H7 (cell line): ENCODE measurements at regions not wholly inside any gene's neighbourhood (a gene's known extent, or its start where the extent isn't known, plus 50 kb on each side); places are given as distances from the start of the nearest gene placed in this dataset.
A peak's percentile ranks its signal among the peaks of the same experiment; 100 is the strongest.

Source experiments
- DNase-seq: peaks from one replicate; pipeline ENCODE4 v3.0.0; 2012
- H3K27me3 ChIP-seq: 2 replicates; pipeline ENCODE4 v1.6.0; 2011; ENCODE audit warnings: mild to moderate bottlenecking, low read length; ENCODE audit not compliant: control insufficient read depth, insufficient read depth
- H3K36me3 ChIP-seq: replicated peaks from 2 replicates; pipeline ENCODE4 v1.5.1; 2011; ENCODE audit warnings: low read length; ENCODE audit not compliant: control insufficient read depth, insufficient read depth
- H3K4me3 ChIP-seq: 2 replicates; pipeline ENCODE4 v1.5.1; 2011; ENCODE audit warnings: low read depth, mild to moderate bottlenecking, control low read depth, low read length, moderate library complexity; ENCODE audit not compliant: insufficient read depth

DNA sequence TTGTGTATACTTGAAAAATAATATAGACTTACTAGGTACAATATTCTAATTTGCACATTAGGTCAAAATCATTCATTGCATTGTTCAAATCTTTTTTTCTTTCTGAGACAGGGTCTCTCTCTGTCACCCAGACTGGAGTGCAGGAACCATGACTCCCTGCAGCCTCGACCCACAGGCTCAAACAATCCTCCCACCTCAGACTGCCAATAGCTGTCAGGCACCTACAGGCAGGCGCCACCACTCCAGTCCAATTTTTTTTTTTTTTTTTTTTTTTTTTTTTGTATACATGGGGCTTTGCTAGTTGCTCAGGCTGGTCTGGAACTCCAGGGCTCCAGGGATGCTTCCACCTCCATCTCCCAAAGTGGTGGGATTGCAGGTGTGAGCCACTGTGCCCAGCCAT lies 656.9 kb downstream of the KCNT2 start:
- Histone ChIP-seq H3K4me3 (no peak overlapping the region), H3K27me3 (no peaks in the 10 kb centered on the region), H3K36me3 (no peaks in the 10 kb centered on the region)
- DNase-seq, result no peak

DNA sequence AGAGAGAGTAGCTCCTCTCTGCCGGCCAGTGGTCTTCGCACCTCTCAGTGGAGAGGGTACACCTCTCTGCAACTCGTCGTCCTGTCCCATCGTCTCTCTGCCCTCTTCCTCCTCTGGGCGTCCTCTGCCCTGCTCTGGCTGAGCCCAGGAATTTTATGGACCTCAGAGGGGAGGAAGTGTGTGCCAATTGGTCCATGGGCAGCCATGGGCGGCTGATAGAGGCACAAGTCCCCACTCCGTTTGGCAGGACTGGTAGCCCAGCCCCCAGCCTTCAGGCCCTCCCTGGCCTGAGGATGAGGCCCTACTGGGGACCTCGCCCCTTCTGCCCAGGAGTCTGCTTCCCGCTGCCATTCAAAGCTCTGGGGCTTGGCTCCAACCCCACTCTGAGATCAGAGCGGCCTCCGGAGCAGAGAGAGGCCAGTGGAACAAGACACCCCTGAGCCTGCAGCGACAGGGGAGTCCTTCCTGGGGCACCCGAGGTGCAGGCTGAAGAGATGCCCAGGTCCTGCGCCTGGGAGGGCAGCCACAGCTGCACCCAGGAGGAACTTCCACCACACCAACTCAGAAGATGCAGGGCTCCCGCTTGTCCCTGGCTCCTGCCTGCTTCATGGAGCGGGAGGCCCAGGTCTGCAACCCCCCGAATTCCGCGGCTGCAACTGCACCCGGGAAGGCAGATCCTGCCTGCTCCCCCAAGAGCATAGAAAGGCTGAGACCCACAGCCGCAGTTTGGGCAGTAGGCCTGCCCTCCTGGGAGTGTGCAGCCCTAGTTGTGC lies 659.9 kb downstream of the KCNT2 start:
- no peak for DNase-seq
- Histone ChIP-seq H3K27me3 (no peaks in the 10 kb centered on the region), H3K4me3 (no peak overlapping the region), H3K36me3 (no peaks in the 10 kb centered on the region)

DNA sequence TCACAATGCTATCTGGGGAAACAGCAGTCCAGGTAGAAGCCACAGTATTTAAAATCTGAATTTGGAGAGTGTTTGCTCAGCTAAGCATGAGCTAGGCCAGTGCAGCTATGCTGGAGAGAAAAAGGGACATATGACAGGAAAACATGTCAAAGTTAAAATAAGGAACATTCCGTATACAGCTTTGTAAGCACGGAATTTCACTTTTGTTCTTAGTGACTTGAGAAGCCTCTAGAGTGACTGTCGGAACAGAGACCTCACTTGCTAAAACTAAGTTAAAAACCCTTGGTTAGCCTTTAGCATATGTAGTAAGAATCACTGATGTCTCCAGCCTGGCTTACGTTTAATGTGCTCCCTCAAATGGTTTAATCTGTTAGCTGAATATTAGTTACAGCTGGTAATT lies 661.7 kb downstream of the KCNT2 start:
- H3K4me3 ChIP-seq, result no peak overlapping the region
- no peaks in the 10 kb centered on the region for H3K27me3 ChIP-seq
- no peaks in the 10 kb centered on the region for H3K36me3 ChIP-seq
- no peak for DNase-seq

DNA sequence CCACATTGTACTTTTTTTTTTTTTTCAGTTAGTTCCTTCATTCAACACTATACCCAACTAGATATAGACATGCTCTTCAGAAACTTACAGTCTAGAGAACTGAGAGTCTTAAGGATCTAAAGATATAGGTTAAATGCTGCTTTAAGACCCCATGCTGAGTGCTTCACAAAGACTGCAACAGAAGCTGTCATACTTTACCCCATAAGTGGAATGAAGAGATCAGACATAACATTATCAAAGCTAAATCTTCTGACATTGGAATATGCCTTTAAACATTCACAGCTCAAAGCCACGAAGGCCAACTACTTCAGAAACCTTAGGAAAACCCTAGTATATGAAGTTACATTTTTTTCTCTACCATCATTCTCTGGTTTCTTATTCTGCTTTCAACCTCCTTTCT lies 666.4 kb downstream of the KCNT2 start:
- Histone ChIP-seq H3K27me3 (no peaks in the 10 kb centered on the region), H3K36me3 (no peaks in the 10 kb centered on the region), H3K4me3 (no peak overlapping the region)
- no peak for DNase-seq

DNA sequence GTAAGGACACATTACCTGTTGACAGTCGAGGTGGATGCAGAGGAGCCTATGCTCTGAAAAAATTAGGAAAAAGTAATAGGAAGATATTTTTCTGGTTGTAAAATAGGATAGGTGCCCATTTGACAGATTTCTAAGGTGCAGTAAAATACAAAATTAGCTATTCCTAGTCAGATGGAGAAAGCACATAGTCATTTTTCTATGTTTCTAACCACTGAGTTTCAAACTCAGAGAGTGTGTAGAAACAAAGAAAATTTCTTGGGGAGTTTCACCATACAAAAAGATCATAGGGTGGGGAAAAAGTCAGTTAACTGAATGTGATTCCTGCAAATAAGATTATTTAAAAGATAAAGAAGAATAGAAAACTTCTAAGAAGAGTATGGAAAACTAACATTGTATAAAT lies 666.9 kb downstream of the KCNT2 start:
- no peaks in the 10 kb centered on the region for H3K36me3 ChIP-seq
- no peaks in the 10 kb centered on the region for H3K27me3 ChIP-seq
- DNase-seq, result no peak
- H3K4me3 ChIP-seq, result no peak overlapping the region

DNA sequence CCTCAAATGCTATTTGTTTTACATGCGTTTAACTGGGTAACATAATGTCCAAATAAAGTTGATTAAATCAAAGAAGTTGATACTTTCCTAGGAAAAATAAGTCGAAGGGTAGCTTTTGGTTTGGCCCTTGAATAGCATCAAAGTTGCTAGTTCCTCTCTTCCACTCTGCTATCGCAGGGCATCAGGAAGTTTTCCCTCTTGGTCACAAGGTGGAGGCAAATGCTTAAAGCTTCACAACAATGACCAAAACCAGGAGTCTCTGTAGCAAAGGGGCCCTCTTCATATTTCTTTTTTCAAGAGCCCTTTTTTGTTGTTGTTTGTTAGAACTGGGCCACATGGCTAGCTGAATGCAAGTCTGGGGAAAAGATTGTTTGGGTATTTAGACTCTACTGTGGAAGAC lies 668.4 kb downstream of the KCNT2 start:
- Histone ChIP-seq H3K4me3 (no peak overlapping the region), H3K27me3 (no peaks in the 10 kb centered on the region), H3K36me3 (no peaks in the 10 kb centered on the region)
- DNase-seq, result peak; percentile 28

DNA sequence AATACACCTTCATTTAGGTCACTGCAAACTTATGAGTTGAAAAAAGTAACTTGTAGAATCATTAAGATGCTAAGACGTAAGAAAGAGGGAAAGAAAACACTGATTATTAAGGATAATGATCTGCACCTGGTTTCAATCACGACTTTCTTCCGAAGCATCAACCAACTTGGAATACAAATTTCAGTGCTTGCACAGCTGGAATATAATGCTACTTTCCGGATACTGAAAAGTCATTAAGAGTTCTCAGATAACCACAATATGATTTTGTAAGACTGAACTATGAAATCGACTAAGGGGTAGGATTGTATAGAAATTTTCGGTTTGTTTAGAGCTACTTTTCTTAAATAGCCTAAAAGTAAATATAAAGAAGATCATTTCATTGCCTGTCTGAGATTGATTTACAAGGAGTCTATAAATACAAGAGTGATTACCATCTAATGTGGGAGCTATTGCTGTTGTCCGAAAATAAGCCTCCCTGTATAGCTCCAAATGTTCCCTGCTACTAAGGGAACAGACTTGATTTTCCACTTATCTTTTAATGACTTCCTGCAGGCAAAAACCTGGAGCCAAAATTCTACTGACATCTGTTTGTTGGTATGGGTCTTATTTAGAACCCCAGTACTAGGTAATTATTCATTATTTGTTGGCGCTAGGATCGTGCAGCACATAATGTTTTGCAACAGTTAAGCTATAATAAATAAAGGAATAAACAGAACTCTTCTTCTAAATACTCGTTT lies 673.3 kb downstream of the KCNT2 start:
- no peak overlapping the region for H3K4me3 ChIP-seq
- H3K27me3 ChIP-seq, result no peaks in the 10 kb centered on the region
- H3K36me3 ChIP-seq, result no peaks in the 10 kb centered on the region
- DNase-seq, result no peak

DNA sequence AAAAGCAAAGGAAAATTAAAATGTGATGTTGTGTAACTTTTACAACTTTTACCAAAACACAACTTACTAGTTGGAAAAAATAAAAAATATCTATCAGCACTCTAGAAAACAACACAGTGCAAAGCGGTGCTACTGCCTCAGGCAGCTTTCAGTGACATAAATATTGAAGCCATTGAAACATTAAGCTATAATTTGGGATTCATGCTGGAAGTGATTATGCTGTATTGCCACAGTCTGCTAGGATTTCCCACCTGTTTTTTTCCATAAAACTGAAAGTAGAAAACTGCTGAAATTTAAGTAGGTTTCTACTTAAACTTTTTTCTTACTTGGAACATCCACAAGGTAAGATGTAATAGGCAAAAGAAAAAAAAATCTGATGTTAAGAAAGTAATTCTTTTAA lies 674.4 kb downstream of the KCNT2 start:
- Histone ChIP-seq H3K27me3 (no peaks in the 10 kb centered on the region), H3K4me3 (no peak overlapping the region), H3K36me3 (no peaks in the 10 kb centered on the region)
- no peak for DNase-seq

DNA sequence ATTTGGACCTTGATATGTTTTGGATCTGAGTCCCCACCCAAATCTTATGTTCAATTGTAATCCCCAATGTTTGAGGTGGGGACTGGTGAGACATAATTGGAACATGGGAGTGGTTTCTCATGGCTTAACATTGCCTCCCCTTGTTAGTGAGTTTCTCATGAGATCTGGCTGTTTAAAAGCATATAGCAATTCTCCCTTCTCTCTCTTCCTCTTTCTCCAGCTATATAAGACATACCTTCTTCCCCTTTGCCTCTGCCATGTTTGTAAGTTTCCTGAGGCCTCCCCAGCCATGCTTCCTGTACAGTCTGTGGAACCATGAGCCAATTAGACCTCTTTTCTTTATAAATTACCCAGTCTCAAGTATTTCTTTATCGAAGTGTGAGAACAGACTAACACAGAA lies 692.4 kb downstream of the KCNT2 start:
- no peak overlapping the region for H3K4me3 ChIP-seq
- H3K27me3 ChIP-seq, result no peaks in the 10 kb centered on the region
- H3K36me3 ChIP-seq, result no peaks in the 10 kb centered on the region
- no peak for DNase-seq

DNA sequence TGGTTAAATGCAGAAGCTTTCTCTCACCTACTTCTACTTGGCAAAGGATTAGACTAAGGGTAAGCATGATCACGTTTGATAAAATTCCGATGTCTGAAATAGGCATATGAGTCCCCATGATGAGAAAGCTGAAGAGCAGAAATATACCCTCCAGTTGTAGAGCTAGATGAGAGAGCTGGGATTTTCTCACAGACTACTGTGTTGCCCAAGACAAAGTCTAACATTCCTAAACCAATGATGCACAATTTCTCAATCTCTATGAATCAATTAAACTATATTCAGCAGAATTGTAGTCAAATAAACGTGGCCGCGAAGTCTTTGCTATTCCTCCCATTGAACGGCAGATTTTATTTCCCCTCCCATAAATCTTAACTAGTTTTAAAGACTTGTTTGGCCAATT lies 699.2 kb downstream of the KCNT2 start:
- no peaks in the 10 kb centered on the region for H3K27me3 ChIP-seq
- H3K4me3 ChIP-seq, result no peak overlapping the region
- no peaks in the 10 kb centered on the region for H3K36me3 ChIP-seq
- no peak for DNase-seq

DNA sequence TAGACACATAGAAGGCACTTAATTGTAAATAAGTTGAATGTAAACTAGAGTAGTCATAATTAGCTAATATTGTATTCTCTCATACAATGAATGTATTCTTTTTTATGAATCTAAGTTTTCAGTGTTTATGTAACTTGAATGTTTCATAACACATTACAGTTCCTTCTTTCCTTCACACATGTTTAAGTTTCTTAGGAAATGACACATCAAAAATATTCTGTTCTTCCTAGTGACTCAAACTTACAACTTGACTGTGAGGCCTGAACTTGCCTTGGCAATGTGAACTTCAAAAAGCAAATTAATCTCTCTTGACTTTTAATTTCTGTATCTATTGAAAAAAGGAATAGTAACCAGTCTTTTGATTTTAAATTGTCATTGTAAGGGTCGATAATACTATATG lies 700.1 kb downstream of the KCNT2 start:
- Histone ChIP-seq H3K36me3 (no peaks in the 10 kb centered on the region), H3K27me3 (no peaks in the 10 kb centered on the region), H3K4me3 (no peak overlapping the region)
- DNase-seq, result no peak

DNA sequence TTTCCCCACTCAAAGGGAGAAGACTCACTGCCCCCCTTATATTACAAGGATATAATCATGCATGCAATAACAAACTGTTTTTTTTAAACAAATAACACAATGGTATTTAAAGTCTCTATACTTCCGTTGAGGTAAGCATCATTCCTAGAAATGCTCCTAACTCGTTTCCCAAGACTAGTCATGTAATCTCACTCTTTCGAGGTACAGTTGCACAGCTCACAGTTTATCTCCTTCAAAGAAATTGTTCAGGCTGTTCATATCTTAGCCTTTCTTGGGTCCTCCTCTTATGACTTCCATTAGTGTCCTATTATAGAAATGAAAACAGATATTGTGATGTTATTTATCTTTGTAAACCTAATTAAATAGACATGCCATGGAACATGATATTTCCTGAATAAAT lies 705.0 kb downstream of the KCNT2 start:
- H3K36me3 ChIP-seq, result no peaks in the 10 kb centered on the region
- no peak for DNase-seq
- H3K4me3 ChIP-seq, result no peak overlapping the region
- H3K27me3 ChIP-seq, result no peaks in the 10 kb centered on the region

DNA sequence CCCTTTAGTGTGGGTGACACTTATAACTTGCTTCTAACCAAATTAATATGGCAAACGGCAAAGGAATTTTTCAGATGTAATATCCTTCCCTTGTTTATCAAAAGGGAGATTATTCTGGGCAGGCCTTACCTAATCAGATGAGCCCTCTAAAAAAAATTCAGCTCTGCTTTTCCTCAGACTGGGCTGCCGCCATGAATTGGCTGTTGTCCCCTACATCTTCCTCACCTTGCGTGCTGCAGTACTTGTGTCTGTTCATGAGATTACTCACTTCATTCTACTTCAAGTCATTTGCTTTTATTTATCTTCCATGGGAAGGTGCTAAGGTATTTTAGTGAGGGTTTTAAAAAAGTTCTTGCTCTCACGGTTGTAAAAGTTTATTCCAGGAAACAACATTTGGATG lies 705.5 kb downstream of the KCNT2 start:
- H3K4me3 ChIP-seq, result no peak overlapping the region
- DNase-seq, result no peak
- H3K36me3 ChIP-seq, result no peaks in the 10 kb centered on the region

DNA sequence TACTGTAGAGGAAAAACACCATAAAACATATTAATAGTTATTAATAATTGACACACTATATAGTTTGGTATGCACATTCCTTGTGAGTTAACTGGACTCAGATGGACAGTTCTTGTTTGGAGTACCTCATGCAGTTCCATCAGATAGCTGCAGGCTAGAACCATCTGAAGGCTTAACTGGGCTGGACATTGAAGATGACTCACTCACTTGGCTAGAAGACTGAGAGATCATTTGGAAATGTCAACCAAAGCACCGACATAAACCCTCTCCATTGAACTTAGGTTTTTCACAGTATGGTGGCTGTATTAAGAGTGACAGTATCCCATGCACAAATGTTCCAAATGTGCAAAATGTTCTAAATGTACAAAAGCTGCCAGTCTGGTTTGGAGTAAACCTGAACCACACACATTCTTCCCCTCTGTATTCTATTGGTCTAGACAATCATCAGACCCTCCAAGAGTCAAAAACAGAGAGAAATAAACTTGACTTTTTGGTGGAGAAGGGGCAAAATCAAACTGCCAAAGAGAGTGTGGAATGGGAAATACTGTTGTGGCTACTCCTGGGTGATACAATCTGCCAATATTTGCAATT lies 708.4 kb downstream of the KCNT2 start:
- H3K27me3 ChIP-seq, result no peaks in the 10 kb centered on the region
- no peak for DNase-seq
- H3K4me3 ChIP-seq, result no peak overlapping the region
- no peaks in the 10 kb centered on the region for H3K36me3 ChIP-seq

More for the DNA sequence above, 705.5 kb downstream of the KCNT2 start:
- no peaks in the 10 kb centered on the region for H3K27me3 ChIP-seq

DNA sequence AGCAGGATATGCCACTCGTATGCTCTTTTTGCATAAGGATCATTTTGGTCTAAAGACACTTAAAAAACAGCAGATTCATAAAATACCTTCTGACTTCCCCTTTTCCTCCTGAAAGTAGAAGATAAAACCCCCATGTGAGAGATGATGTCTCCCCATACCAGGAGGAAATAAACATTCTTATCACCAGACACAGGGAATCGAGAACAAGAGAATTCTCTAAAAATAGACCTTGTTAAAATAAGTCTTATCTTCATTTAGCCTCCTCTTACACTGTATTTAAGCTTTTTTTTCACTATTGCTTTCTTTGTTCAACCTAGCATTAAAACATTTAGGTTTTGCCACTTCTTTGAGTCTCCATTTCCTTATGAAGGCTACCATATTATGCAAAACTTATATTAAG lies 709.3 kb downstream of the KCNT2 start:
- no peak for DNase-seq
- H3K27me3 ChIP-seq, result no peaks in the 10 kb centered on the region

More for the DNA sequence above, 709.3 kb downstream of the KCNT2 start:
- Histone ChIP-seq H3K36me3 (no peaks in the 10 kb centered on the region), H3K4me3 (no peak overlapping the region)
